HK-2 (cell line): ENCODE measurements at regions not wholly inside any gene's neighbourhood (a gene's known extent, or its start where the extent isn't known, plus 50 kb on each side); places are given as distances from the start of the nearest gene placed in this dataset.
"Not testable (repeated sequence)": the region's sequence is repeated elsewhere in the genome, so short reads cannot be mapped to it uniquely, and the experiment has no call there.

ENCODE experiments used
- DNase-seq: peaks from one replicate; pipeline ENCODE4 v3.0.0-alpha.2; 2018; ENCODE audit not compliant: unreplicated experiment

DNA sequence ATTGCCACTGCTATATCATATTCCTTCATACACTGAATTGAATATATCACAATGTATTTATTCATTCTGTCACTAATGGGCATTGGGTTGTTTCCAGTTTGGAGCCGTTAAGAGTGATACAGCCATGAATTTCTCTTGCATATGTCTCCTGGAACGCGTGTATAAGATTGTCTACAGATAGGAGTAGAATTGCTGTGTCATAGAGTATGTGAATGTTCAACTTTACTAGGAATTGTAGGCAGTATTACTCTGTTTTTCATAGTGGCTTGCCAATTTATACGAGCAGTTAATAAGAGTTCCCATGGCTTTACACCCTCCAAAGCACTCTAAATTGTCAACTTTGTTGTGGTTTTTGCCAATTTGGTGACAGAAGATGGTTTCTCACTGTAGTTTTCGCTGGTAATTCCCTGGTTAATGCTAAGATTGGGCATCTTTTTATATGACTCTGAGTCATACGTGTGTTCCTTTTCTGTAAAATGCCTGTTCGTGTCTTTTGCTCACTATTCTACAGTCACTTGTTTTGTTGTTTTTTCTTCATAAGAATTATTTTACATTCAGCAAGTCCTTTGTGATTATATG, 136.1 kb upstream of the LIPC start:
- DNase-seq = no peak

DNA sequence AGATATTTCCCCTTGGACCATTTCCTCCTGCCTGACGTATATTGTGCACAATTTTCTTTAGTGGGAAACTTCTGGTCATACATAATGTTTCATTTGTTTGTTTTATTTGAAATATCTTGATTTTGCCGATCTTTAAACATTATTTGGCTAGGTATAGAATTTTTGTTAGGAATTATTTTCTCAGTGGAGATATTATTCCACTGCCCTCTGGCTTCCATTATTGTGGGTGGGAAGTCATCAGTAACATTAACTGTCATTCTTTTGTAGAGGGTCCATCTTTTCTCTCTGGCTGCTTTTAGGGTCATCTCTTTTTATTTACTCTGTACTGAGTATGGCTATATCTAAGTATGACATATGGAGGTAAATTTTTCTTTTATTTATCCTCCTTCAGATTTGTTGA, 135.5 kb upstream of the LIPC start:
- no peak for DNase-seq

DNA sequence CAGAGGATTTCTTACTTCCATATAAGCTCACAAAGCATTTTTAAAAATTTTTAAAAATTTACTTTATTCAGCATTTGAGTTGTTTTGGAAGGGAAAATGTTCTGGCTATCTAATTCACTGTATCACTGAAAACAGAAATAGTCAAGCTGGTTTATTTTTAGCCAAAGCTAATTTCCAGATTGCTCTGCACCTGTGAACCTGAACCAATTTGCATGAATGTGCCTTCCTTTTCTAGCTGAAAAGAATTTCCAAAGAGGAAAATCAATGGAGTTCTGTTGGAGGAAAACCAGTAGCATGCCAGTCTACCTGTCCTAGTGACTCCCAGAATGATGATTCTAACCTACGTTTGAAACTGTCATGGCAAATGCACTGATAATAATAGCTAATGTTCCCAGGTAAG, 134.2 kb upstream of the LIPC start:
- DNase-seq = no peak

DNA sequence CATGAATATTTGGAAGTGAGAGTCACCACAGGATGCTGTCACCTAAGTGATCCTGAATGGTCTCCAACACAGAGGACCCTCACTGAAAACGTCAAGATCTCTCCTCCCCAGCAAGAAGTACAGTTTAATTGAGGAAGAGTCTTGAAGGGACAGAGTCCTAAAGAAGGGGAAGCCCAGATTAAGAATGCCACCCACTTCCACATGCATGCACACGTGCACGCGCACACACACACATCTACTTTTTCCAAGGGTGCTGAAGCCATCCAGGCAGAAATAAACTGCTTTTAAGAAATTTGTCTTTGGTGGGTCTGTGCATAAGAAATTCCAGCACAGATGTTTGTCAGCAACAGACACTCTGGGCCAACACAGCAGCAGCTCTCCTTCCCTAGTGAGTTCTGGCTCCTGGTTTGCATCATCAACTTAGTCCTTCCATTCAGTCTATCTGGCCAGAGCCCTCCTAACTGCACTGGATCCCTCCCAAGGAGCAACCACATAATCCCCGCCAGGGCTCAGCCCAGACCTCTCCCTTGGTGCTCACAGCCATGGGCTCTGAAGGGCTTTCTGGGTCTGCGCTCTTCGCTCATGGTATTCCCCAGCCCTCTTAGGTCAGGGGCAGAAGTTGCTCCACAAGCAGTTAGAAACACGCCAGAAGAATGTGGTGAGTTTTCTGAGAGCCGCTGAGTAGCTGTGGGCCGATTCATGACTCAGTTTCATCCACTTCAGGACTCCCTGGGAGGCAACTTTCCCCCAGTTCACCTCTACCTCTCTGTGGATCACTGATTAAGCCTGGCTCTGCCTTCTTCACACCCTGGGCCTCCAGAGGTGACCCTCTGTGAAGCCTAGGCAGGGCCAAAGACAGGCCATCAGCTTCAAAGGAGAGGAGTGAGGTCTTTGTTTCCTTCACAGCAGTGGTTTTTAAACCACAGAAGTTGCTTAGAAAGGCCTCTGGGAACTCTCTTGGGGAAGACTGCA, 132.6 kb upstream of the LIPC start:
- peak; percentile 62 for DNase-seq

DNA sequence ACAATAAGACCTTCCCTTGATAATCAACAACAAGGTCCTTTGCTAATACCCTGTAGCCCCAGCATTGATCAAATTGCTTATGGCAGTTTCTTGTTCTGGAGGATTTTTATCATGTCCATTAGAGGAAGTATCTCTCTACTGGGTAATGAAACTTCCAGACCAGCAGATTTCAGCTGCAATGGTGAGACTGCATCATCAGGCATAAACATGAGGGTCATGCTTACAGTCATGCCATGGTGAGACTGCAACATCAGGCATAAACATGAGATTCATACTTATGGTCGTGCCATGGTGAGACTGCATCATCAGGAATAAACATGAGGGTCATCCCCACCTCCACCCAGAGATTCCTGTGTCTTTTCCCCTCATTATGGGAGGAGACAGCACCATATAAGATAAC, 129.0 kb upstream of the LIPC start:
- DNase-seq = no peak

DNA sequence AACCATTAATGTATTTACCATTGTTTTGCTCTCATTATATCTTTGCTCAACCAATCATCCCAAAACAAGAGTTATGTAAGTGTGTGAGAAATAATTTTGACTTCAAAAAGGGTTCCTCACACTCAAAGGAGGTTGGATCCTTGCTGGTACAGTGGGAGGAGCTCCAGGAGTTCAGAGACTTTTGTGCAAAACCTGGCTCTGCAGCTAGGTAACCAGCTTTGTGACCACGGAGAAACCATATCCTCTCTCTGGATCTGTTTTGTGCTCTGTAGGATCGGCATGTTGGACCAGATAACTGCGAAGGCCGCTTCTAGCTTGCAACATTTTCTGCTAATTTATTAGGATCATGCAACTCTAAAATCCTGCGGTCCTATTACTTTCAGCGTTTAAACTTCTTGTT, 128.6 kb upstream of the LIPC start:
- no peak for DNase-seq

DNA sequence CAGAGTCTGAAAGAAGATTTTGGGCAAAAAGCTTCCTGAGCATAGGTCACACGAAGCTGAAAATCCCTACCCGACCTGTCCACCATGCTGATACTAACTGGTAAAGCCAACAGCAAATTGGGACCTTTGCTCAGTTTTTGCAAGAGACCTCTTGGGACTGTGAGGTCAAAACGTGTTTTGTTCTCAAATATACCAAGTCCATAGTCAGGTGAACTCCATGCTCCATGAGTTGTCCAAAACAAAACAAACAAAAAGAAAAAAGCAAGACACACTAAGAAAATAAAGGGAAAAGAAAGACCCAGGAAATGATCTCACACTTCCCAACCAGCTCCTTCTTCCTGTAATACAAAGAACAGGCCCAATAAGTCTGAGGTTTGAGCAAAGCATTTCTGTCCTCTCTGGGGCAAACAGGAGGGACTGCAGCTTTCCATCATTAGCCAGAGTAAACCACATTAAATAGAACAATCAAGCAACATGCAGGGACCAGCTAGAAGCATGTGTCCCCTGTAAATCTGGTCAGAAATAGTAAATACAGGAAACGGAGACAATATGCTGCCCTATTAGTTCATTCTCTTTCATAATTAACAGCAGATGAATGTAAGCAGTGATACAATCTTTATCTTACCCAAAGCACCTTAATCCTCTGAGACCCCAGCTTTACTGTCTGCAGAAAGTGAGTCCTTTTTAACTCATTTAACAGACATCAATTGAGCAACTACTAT, 125.0 kb upstream of the LIPC start:
- no peak for DNase-seq

DNA sequence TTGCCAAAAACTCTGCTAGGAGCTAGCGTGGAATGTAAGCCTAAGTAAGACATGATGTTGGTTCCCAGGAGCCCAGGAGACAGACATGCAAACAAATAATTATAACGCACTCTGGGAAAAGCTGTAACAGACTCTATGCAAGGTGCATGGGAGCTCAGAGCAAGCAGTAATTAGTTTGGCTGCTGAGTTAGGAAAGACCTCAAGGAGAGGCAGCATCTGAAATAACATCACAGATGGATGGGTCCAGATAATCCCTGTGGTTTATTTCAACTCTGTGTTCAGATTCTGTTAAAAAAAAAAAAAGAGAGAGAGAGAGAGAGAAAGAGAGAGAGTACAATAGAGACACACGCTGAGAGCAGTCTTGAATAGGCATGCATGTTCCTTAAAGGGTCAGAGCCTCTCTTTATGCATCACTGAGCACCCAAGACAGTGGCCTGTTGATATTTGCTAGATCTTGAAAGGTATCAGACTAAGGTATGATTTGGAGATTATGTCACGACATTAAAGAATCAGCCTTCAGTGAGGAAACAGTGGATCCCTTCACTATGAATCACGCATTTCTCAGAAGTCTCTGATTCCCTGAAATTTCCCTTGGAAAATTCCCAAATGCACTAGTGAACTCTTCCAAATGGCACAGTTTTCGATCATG, 124.4 kb upstream of the LIPC start:
- DNase-seq = no peak

DNA sequence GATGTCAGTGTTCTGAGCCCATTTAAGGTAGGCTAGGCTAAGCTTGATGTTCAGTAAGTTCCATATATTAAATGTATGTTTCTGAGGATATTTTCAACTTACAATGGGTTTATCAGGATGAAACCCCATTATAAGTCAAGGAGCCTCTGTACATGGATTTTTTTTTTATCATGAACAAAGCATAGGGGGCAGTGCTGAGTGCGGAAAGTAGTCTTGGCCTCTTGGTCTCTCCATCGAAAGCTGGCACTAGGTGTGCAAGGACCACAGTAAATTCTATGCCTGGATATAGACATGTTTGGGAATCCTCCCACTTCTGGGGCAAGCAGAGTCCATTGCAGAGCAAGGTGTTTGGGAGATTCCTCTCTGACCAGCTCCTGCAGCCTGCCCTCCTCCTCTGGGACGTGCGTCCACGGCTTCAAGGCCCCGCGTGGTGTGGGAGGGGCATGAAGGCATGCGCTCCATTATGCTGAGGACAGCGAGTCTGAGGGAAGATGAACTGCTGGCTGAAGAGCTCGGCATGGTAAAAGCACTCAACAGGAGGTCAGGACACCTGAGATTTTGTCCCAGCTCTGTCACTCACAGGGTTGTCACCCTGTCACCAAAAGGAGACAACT, 122.9 kb upstream of the LIPC start:
- DNase-seq = no peak

DNA sequence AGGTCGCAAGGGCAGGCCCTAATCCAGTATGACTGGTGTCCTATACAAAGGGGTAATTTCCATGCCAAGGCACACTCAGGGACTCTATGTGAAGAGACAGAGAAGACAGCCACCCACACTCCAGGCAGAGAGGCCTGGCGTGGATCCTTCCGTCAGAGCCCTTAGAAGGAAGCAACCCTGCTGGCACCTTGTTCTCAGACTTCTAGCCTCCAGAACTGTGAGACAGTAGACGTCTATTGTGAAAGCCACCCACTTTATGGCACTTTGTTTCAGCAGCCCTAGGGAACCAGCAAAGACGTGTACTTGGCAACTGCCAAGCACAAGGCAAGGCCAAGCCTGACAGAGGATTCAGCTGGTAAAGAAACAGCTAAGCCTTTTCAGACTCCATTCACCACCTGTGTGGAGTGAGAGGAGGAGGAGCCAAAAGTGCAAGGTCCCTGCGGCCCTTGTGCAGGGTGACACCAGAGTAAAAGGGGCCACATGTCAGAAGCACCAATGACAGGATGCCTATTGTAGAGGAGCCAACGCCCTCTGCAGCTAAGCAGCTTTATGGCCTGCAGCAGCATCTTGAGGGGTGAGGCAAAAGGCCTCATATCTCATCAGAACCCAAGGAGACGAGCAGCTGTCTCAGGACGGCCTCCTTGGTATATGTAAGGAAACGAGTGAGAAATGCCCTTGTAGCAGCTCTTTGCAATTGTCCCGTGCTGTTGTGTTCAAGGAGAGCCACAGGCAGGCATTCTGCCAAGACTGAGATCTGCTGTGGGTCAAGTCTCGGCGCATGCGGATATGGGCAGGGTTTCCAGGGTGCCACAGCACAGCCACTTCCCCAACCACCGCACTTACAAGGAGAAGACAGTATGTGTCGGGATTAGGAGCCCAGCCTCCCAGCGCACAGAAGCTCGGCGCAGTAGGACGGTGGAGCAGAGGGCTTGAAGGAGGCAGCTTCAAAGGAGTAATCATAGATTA, 121.5 kb upstream of the LIPC start:
- no peak for DNase-seq

DNA sequence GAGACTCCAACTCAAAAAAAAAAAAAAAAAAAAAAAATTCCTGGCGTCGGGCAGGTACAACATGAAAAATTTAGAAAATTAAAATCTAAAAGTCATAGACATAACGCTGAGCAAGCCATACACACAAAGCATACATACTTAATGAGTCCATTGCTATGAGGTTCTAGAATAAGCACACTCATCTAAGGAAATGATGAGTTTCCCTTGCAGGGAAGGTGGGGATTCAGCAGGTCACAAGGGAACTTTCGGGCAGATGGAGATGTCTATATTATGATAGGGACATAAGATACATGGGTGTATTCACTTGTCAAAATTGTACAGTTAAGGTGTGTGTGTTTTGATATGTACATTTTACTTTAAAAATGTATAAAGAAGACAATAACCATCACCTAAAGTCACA, 120.2 kb upstream of the LIPC start:
- DNase-seq = no peak

DNA sequence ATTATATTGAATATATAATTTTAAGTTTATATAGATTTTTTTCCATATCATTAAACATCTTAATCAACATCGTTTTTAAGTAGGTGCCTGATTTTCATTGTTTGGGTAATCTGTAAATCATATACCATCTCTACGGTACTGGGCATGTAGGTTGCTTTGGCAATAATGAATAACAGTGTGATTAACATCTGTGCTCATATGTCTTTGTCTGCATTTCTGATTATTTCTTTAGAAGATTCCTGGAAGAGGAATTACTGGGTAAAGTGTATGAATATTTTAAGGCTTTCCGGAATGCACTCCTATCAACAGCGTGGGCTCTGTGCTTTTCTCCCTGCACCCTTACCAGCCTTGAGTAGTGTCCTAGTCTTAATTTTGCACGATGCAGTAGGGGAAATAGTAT, 119.8 kb upstream of the LIPC start:
- no peak for DNase-seq

DNA sequence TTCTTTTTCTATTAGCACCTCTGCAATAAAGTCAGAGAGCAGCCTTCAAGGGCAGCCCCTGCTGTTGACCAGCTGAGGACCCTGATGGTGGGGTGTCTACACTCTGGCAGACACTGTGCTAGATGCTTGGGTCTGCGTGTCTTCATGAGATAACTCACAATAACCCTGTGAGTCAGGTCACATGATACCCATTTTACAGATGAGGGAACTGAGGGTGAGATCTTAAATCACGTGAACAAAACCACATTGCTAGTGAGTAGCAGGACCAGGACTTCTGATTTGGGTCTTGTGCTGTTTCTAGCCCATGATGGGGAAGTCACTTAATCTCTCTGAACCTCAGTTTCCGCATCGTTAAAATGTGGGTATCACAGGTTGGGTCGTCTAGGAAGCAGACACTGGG, 118.5 kb upstream of the LIPC start:
- DNase-seq = no peak

DNA sequence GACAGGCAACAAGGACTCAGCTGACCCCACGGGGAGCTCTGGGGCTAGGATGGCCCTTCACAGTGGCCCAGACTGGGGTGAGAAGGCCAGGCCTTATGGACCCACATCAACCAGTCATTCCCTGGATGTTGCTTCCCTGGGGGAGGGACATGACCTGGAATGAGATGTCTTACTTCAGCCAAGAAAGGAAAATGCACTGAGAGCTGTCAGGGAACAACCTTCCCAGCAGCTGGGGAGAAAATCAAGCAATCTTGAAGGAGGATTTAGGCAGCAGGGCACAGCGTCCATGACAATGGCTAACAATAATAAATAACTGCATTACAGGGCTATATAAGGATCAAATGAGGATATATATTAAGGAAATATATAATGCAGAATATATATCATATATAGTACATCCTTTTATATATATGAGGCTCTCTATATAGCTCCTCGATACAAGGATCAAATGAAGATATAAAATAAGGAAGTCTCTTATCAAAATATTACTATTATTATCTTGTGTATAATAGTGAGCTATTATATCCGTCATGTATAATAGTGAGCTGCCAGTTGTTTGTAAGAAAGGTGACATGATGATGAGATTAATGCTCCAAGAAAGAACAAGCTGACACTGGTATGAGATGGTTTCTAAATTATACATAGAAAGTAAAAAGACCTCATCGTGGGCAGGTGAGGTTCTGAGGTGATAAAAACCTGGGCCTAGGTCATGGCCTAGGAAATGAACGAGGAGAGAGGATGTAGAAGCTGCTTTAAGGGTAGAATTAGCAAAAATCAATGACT, 117.8 kb upstream of the LIPC start:
- DNase-seq = no peak

DNA sequence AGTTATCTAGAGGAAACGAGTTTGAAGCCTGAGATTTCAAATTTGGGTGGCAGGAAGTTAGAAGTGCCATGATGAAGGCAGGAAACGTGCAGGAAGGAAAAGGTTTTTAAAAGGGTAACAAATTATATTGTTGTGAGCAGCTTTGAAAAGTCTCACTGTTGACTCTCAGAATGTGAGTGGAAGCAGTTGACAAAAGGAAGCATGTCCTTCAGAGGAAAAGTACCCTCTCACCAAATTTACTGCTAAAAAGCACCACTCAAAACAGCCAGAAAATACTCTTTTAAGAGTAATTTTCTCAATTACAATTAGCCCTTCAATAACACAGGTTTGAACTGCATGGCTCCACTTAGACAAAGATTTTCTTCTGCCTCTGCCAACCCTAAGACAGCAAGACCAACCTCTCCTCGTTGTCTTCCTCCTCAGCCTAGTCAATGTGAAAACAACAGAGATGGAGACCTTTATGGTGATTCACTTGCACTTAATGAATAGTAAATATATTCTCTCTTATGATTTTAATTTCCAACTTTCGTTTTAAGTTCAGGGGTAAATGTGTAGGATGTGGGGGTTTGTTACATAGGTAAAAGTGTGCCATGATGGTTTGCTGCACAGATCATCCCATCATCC, 117.1 kb upstream of the LIPC start:
- DNase-seq = no peak

DNA sequence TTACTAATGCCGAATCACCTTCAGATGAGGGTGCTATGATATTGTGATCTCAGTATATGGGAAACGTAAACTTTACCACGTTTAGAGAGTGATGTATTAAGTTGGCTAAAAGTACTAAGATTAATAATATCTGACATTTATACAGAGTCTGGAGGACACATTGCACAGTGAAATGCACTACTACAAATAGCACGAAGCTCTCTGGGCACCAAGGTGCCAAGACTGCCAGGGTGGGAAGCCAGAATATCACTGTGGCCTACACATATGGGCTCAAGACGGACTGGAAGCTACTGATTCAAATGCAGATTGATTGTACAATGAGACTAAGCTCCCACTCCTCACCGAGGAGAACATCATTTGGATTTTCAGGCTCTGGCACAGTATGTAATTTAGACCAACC, 113.3 kb upstream of the LIPC start:
- DNase-seq = no peak

DNA sequence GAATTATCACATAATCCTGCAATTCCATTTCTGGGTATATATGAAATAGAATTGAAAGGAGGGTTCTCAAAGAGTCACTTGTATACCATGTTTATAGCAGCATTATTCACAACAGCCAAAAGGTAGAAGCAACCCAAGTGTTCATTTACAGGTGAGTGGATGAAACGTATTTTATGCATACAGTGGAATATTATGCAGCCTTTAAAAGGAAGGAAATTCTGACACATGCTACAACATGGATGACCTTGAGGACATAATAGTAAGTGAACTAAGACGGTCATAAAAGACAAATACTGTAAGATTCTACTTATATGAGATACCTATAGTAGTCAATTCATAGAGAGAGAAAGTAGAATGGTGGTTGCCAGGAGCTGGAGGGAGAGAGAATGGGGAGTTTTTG, 110.8 kb upstream of the LIPC start:
- no peak for DNase-seq

DNA sequence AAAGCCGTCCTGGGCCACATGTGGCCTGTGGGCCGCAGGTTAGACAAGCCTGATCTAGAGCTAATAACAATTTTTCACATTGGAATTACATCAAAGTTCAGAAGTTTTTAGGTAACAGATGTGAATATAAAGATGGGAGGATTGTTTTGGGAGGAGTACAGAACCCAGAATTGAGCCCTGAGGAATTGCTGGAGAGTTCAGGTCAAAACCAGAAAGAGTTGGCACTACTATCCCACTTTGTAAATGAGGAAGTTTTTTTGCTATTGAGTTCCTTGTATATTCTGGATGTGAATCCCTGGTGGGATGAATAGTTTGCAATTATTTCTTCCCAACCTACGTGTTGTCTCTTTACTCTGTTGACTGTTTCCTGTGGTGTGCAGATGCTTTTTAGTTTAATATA, 109.5 kb upstream of the LIPC start:
- no peak for DNase-seq

DNA sequence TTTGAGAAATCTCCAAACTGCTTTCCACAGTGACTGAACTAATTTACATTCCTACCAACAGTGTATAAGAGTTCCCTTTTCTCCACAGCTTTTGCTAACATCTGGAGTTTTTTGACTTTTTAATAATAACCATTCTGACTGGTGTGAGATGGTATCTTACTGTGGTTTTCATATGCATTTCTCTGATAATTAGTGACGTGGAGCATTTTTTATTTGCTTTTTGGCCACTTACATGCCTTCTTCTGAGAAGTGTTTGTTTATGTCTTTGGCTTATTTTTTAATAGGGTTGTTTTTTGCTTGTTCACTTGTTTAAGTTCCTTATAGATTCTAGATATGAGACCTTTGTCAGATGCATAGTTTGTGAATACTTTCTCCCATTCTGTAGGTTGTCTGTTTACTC, 108.5 kb upstream of the LIPC start:
- DNase-seq = not testable (repeated sequence)
